Mammary epithelial cell (primary cell): ENCODE measurements at regions not wholly inside any gene's neighbourhood (a gene's known extent, or its start where the extent isn't known, plus 50 kb on each side); places are given as distances from the start of the nearest gene placed in this dataset.
"Not testable (repeated sequence)": the region's sequence is repeated elsewhere in the genome, so short reads cannot be mapped to it uniquely, and the experiment has no call there.

Experiments
- CTCF ChIP-seq, 2 donors: IDR thresholded peaks in 1 of 2; conservative IDR thresholded peaks in 1 of 2; 2 replicates each; pipeline ENCODE4 v1.5.1; 2011 to 2012; ENCODE audit warnings: inconsistent platforms in 2 of 2, low read length in 2 of 2, mild to moderate bottlenecking in 2 of 2, control low read depth in 1 of 2, low read depth in 1 of 2; ENCODE audit not compliant: insufficient read depth in 1 of 2; ENCODE audit errors: extremely low read depth in 1 of 2
- EZH2 ChIP-seq: IDR thresholded peaks from 2 replicates; pipeline ENCODE4 v1.6.1; 2012; ENCODE audit warnings: low read length, inconsistent platforms, borderline replicate concordance

- not testable (repeated sequence) for TF ChIP-seq EZH2; CTCF (conservative IDR thresholded peaks at IDR 0.05 in 1 of 2, IDR thresholded peaks at IDR 0.05 in 1 of 2; ENCODE audit: extremely low read depth in 1 of 2, insufficient read depth in 1 of 2, low read depth in 1 of 2, low read length in 2 of 2)
Observed at GRCh38 chr20:53854609-53854926, 215.8 kb downstream of the BCAS1 start.
